Neural progenitor cell (in vitro differentiated cells): ENCODE measurements at regions not wholly inside any gene's neighbourhood (a gene's known extent, or its start where the extent isn't known, plus 50 kb on each side); places are given as distances from the start of the nearest gene placed in this dataset.

Source experiments
- DNase-seq: peaks from one replicate; pipeline ENCODE4 v3.0.0-alpha.2; 2016; ENCODE audit warnings: low spot score
- H2AFZ ChIP-seq: fragments of 200-600 bp; sonication (generic); replicated peaks from 2 replicates; pipeline ENCODE4 v1.6.1; 2016; ENCODE audit warnings: antibody characterized with exemption
- H3F3A ChIP-seq: fragments of 200-600 bp; sonication (generic); 2 replicates; pipeline ENCODE4 v1.6.1; 2016; ENCODE audit warnings: antibody characterized with exemption, low read depth
- H3K27ac ChIP-seq: fragments of 200-600 bp; sonication (generic); 2 replicates; pipeline ENCODE4 v1.5.1; 2016; ENCODE audit warnings: mild to moderate bottlenecking
- H3K27me3 ChIP-seq: fragments of 200-600 bp; sonication (generic); 2 replicates; pipeline ENCODE4 v1.6.1; 2016; ENCODE audit warnings: mild to moderate bottlenecking, moderate library complexity
- H3K36me3 ChIP-seq: fragments of 200-600 bp; sonication (generic); 2 replicates; pipeline ENCODE4 v1.5.1; 2016
- H3K4me1 ChIP-seq: fragments of 200-600 bp; sonication (generic); 2 replicates; pipeline ENCODE4 v1.6.1; 2016; ENCODE audit warnings: mixed run types
- H3K4me2 ChIP-seq: fragments of 200-600 bp; sonication (generic); 2 replicates; pipeline ENCODE4 v1.6.1; 2016
- H3K4me3 ChIP-seq: fragments of 200-600 bp; sonication (generic); 2 replicates; pipeline ENCODE4 v1.5.1; 2016
- H3K79me2 ChIP-seq: fragments of 200-600 bp; sonication (generic); 2 replicates; pipeline ENCODE4 v1.6.1; 2016; ENCODE audit warnings: low read depth
- H3K9ac ChIP-seq: fragments of 200-600 bp; sonication (generic); 2 replicates; pipeline ENCODE4 v1.6.1; 2016
- H3K9me3 ChIP-seq: fragments of 200-600 bp; sonication (generic); 2 replicates; pipeline ENCODE4 v1.5.1; 2016; ENCODE audit warnings: low read depth
- H4K20me1 ChIP-seq: fragments of 200-600 bp; sonication (generic); 2 replicates; pipeline ENCODE4 v1.6.1; 2016; ENCODE audit warnings: low read depth
- H3K27ac Mint-ChIP-seq: 3 replicates; pipeline ENCODE4 v1.8.0; 2021; ENCODE audit warnings: mixed read lengths
- H3K27me3 Mint-ChIP-seq: 2 replicates; pipeline ENCODE4 v1.8.0; 2022; ENCODE audit warnings: low read depth, mild to moderate bottlenecking, inconsistent platforms, moderate library complexity, mixed read lengths; ENCODE audit not compliant: insufficient read depth
- H3K36me3 Mint-ChIP-seq: 3 replicates; pipeline ENCODE4 v1.8.0; 2021; ENCODE audit warnings: mixed read lengths
- H3K4me1 Mint-ChIP-seq: 3 replicates; pipeline ENCODE4 v1.8.0; 2021; ENCODE audit warnings: mixed read lengths
- H3K4me3 Mint-ChIP-seq: 3 replicates; pipeline ENCODE4 v1.8.0; 2021; ENCODE audit warnings: mild to moderate bottlenecking, moderate library complexity, mixed read lengths
- H3K9me3 Mint-ChIP-seq: 3 replicates; pipeline ENCODE4 v1.8.0; 2020; ENCODE audit warnings: mixed read lengths
- CTCF ChIP-seq: fragments of 200-600 bp; sonication (generic); IDR thresholded peaks from 2 replicates; pipeline ENCODE4 v1.5.1; 2017; ENCODE audit warnings: antibody characterized with exemption, mild to moderate bottlenecking
- EZH2 ChIP-seq: fragments of 200-600 bp; sonication (generic); IDR thresholded peaks from 2 replicates; pipeline ENCODE4 v1.6.1; 2017; ENCODE audit warnings: antibody characterized with exemption, mild to moderate bottlenecking, moderate library complexity
- EZH2phosphoT487 ChIP-seq: fragments of 200-600 bp; sonication (generic); IDR thresholded peaks from 2 replicates; pipeline ENCODE4 v1.6.1; 2017; ENCODE audit warnings: antibody characterized with exemption

DNA sequence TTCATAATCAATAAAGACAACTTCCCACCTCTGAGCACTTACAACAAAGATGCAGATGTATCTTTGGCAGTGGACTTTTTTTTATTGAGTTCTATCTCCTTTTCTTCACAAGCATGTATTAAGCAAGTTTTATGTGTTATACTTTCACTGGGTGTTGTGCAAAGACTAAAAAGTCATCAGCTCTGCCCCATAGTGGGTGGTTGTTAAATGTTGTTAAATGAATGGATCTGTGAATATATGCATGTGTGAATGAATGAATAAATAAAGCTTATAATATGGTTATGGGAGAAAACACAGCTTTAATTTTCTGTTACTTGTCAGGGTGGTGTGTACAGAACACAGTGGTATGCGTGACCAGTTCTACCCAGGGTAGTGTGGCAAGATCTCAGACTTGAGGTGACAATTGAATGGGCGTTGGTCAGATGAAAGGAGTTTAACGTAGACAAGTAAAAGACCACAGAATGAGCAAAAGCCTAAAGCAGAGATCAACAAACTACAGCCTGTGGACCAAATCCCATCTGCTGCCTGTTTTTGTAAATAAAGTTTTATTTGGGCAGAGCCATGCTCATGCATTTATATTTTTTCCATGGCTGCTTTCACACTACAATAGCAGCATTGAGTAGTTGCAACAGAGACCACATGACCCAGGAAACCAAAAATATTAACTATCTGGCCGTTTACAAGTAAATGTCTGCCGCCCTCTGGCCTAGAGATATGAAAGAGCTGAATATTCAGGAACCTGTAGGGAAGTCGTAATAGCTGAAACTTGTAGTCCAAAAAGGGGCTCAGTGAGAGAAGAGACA lies 207.4 kb upstream of the EEA1 start:
- H4K20me1 ChIP-seq: no peaks in the 10 kb centered on the region

GRCh38 chr12:93137656-93138612 lies 208.8 kb upstream of the EEA1 start:
- no peak for DNase-seq
- Histone ChIP-seq H3F3A (no peaks in the 10 kb centered on the region), H3K27ac (no peak overlapping the region), H3K4me3 (no peak overlapping the region), H3K36me3 (no peaks in the 10 kb centered on the region), H3K4me1 (peaks cover 16% of the 10 kb centered on the region), H2AFZ (no peak overlapping the region), H3K9ac (no peak overlapping the region), H4K20me1 (no peaks in the 10 kb centered on the region), H3K79me2 (no peaks in the 10 kb centered on the region), H3K9me3 (no peaks in the 10 kb centered on the region), H3K27me3 (no peaks in the 10 kb centered on the region), H3K4me2 (no peak overlapping the region)
- TF ChIP-seq CTCF (no peak), EZH2 (no peak)
- Mint-ChIP-seq H3K36me3 (no peaks in the 10 kb centered on the region), H3K27me3 (no peaks in the 10 kb centered on the region), H3K4me3 (no peak overlapping the region), H3K27ac (no peak overlapping the region), H3K9me3 (no peaks in the 10 kb centered on the region), H3K4me1 (peaks cover 2% of the 10 kb centered on the region)

More for the DNA sequence above, 207.4 kb upstream of the EEA1 start:
- Histone ChIP-seq H2AFZ (no peak overlapping the region), H3K4me3 (no peak overlapping the region), H3K79me2 (no peaks in the 10 kb centered on the region), H3K9me3 (no peaks in the 10 kb centered on the region), H3K4me2 (no peak overlapping the region), H3K27ac (no peak overlapping the region), H3K27me3 (no peaks in the 10 kb centered on the region), H3K36me3 (no peaks in the 10 kb centered on the region), H3F3A (no peaks in the 10 kb centered on the region), H3K9ac (no peak overlapping the region), H3K4me1 (peaks cover 16% of the 10 kb centered on the region)
- DNase-seq: no peak
- no peak for TF ChIP-seq EZH2
- no peak for TF ChIP-seq CTCF
- TF ChIP-seq EZH2phosphoT487: no peak
- Mint-ChIP-seq H3K27me3 (no peaks in the 10 kb centered on the region), H3K4me1 (peaks cover 2% of the 10 kb centered on the region), H3K36me3 (no peaks in the 10 kb centered on the region), H3K4me3 (no peak overlapping the region), H3K27ac (no peak overlapping the region), H3K9me3 (no peaks in the 10 kb centered on the region)

DNA sequence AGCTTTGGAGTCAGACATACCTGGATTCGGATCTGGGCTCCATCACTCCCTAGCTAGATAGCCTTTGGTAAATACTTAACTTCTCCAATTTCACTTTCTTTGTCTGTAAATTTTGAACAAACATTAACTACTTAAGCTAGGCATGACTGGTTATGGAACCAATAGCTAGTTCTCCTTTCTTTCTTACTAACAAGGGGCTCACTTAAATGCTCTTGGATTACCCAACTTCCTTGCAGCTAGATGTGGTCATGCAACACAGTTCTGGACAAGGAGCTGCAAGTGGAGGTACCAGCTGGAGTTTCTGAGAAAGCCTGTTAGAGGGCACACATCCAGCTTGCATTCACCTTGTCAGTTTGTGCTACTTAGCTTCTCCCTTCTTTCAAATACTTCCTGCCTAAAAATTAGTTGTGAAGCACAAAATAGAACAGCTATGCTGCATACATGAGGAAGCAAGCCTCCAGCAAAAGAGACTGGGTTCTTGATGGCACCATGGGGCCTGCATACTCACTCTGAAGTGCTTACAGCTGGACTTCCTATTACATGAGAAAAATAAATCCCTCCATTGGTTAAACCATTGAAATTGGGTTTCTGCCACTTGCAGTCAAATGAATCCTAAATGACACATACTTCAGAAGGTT lies 210.1 kb upstream of the EEA1 start:
- no peak for DNase-seq
- H3F3A ChIP-seq: no peaks in the 10 kb centered on the region
- H3K9ac ChIP-seq: no peak overlapping the region
- H3K27ac Mint-ChIP-seq: no peak overlapping the region
- H3K4me1 ChIP-seq: peaks cover 16% of the 10 kb centered on the region
- no peak overlapping the region for H3K27ac ChIP-seq
- H3K36me3 Mint-ChIP-seq: no peaks in the 10 kb centered on the region
- no peaks in the 10 kb centered on the region for H3K27me3 ChIP-seq
- H3K4me2 ChIP-seq: no peak overlapping the region
- no peaks in the 10 kb centered on the region for H3K79me2 ChIP-seq
- TF ChIP-seq EZH2 (no peak), EZH2phosphoT487 (no peak), CTCF (no peak)
- H3K4me1 Mint-ChIP-seq: peaks cover 2% of the 10 kb centered on the region
- H3K4me3 Mint-ChIP-seq: no peak overlapping the region
- no peaks in the 10 kb centered on the region for H4K20me1 ChIP-seq
- H3K36me3 ChIP-seq: no peaks in the 10 kb centered on the region
- no peaks in the 10 kb centered on the region for H3K9me3 ChIP-seq
- no peaks in the 10 kb centered on the region for H3K9me3 Mint-ChIP-seq
- H2AFZ ChIP-seq: no peak overlapping the region
- no peaks in the 10 kb centered on the region for H3K27me3 Mint-ChIP-seq
- no peak overlapping the region for H3K4me3 ChIP-seq
